H1 (cell line): ENCODE measurements at regions not wholly inside any gene's neighbourhood (a gene's known extent, or its start where the extent isn't known, plus 50 kb on each side); places are given as distances from the start of the nearest gene placed in this dataset.

Experiments used
- CTCF ChIA-PET: fragments of 300-600 bp; sonication (Branson Sonifier 250); formaldehyde crosslinking; loops from one replicate; lab custom pipeline; 2021; ENCODE audit not compliant: partially characterized antibody; lab: Charles Lee
- POLR2A ChIA-PET: fragments of 300-600 bp; sonication (Branson Sonifier 250); formaldehyde crosslinking; loops from one replicate; lab custom pipeline; 2021; ENCODE audit warnings: inconsistent platforms; ENCODE audit not compliant: partially characterized antibody; lab: Charles Lee
- DNase-seq, 2 experiments: peaks; one replicate each; pipeline versions ENCODE4 v3.0.0 to v3.0.0-alpha.2; 2010 to 2022; ENCODE audit warnings: low spot score in 2 of 2, low read depth in 1 of 2, mixed read lengths in 1 of 2
- FAIRE-seq: peaks from 2 replicates; lab custom pipeline; 2011; peaks lifted over from hg19 to GRCh38; lab: Jason Lieb, UNC
- H2AFZ ChIP-seq: 2 replicates; pipeline ENCODE4 v1.8.1; 2012; ENCODE audit warnings: low read length, inconsistent platforms
- H2AK5ac ChIP-seq: 2 replicates; pipeline ENCODE4 v1.6.1; 2013; ENCODE audit warnings: low read depth, low read length
- H2BK120ac ChIP-seq: replicated peaks from 2 replicates; pipeline ENCODE3; 2013; ENCODE audit warnings: low read depth, low read length, inconsistent platforms
- H2BK12ac ChIP-seq: 2 replicates; pipeline ENCODE4 v1.6.1; 2013; ENCODE audit warnings: low read depth, low read length
- H2BK15ac ChIP-seq: 2 replicates; pipeline ENCODE4 v1.6.1; 2013; ENCODE audit warnings: low read length
- H2BK20ac ChIP-seq: 2 replicates; pipeline ENCODE4 v1.6.1; 2013; ENCODE audit warnings: low read length
- H2BK5ac ChIP-seq: 2 replicates; pipeline ENCODE4 v1.6.1; 2013; ENCODE audit warnings: low read depth, low read length
- H3K14ac ChIP-seq: 2 replicates; pipeline ENCODE4 v1.6.1; 2013; ENCODE audit warnings: inconsistent platforms; ENCODE audit not compliant: insufficient read length
- H3K18ac ChIP-seq: 2 replicates; pipeline ENCODE4 v1.6.1; 2013; ENCODE audit warnings: low read length; ENCODE audit errors: extremely low read depth
- H3K23ac ChIP-seq: 2 replicates; pipeline ENCODE4 v1.6.1; 2013; ENCODE audit warnings: inconsistent platforms; ENCODE audit not compliant: insufficient read length
- H3K23me2 ChIP-seq: 2 replicates; pipeline ENCODE4 v1.6.1; 2013; ENCODE audit warnings: low read depth, low read length
- H3K27ac ChIP-seq: 2 replicates; pipeline ENCODE4 v1.6.1; 2011; ENCODE audit warnings: low read depth, low read length, inconsistent platforms
- H3K27me3 ChIP-seq, 4 experiments: replicated peaks in 1 of 4; 1 replicate in 1 of 4; 2 replicates in 3 of 4; pipeline versions ENCODE4 v1.6.1 to v1.8.1; 2011 to 2013; ENCODE audit warnings: low read length in 3 of 4, mild to moderate bottlenecking in 3 of 4, inconsistent platforms in 2 of 4, mixed read lengths in 2 of 4, moderate library complexity in 1 of 4; ENCODE audit not compliant: control insufficient read depth in 3 of 4, insufficient read depth in 3 of 4; ENCODE audit errors: extremely low read depth in 1 of 4
- H3K36me3 ChIP-seq, 4 experiments: 2 replicates each; pipeline versions ENCODE4 v1.6.1 to v1.8.1; 2011 to 2013; ENCODE audit warnings: mild to moderate bottlenecking in 4 of 4, low read length in 3 of 4, moderate library complexity in 2 of 4, control low read depth in 1 of 4, inconsistent platforms in 1 of 4; ENCODE audit not compliant: insufficient read depth in 4 of 4, control insufficient read depth in 2 of 4
- H3K4ac ChIP-seq: replicated peaks from 2 replicates; pipeline ENCODE3; 2013; ENCODE audit warnings: low read length, low read depth, mixed read lengths, inconsistent platforms; ENCODE audit not compliant: insufficient read length
- H3K4me1 ChIP-seq, 4 experiments: replicated peaks in 1 of 4; 1 replicate in 1 of 4; 2 replicates in 3 of 4; pipeline versions ENCODE4 v1.6.1 to v1.8.1; 2011 to 2013; ENCODE audit warnings: low read length in 3 of 4, inconsistent platforms in 2 of 4, mixed read lengths in 1 of 4; ENCODE audit not compliant: insufficient read depth in 4 of 4, control insufficient read depth in 3 of 4
- H3K4me2 ChIP-seq, 2 experiments: 2 replicates each; pipeline versions ENCODE4 v1.6.1 to v1.8.1; 2011 to 2013; ENCODE audit warnings: low read depth in 2 of 2, low read length in 2 of 2, control low read depth in 1 of 2, inconsistent platforms in 1 of 2, mild to moderate bottlenecking in 1 of 2; ENCODE audit not compliant: insufficient read depth in 1 of 2
- H3K4me3 ChIP-seq, 4 experiments: fragments of 200-600, 300-600 bp in 1 of 4; sonication (generic), shearing (Covaris generic), sonication (Bioruptor Twin) in 1 of 4; 2 replicates each; pipeline versions ENCODE4 v1.5.1 to v1.8.1; 2011 to 2016; ENCODE audit warnings: low read length in 4 of 4, low read depth in 3 of 4, control low read depth in 2 of 4, inconsistent platforms in 2 of 4, mild to moderate bottlenecking in 2 of 4, mixed read lengths in 1 of 4, moderate library complexity in 1 of 4; ENCODE audit not compliant: insufficient read depth in 2 of 4; ENCODE audit errors: extremely low read depth in 1 of 4
- H3K56ac ChIP-seq: replicated peaks from 2 replicates; pipeline ENCODE3; 2013; ENCODE audit warnings: low read depth, mild to moderate bottlenecking, mixed read lengths, low read length, inconsistent platforms; ENCODE audit not compliant: insufficient read length
- H3K79me1 ChIP-seq: 2 replicates; pipeline ENCODE4 v1.6.1; 2013; ENCODE audit warnings: low read depth, low read length, control low read depth
- H3K79me2 ChIP-seq, 2 experiments: 2 replicates each; pipeline versions ENCODE4 v1.6.1 to v1.8.1; 2012 to 2013; ENCODE audit warnings: low read length in 2 of 2, mild to moderate bottlenecking in 2 of 2, inconsistent platforms in 1 of 2; ENCODE audit not compliant: insufficient read depth in 2 of 2, control insufficient read depth in 1 of 2
- H3K9ac ChIP-seq, 4 experiments: replicated peaks in 1 of 4; 1 replicate in 1 of 4; 2 replicates in 3 of 4; pipeline versions ENCODE4 v1.6.1 to v1.8.1; 2011 to 2013; ENCODE audit warnings: low read depth in 3 of 4, low read length in 3 of 4, control low read depth in 2 of 4, mild to moderate bottlenecking in 2 of 4, moderate library complexity in 2 of 4, inconsistent platforms in 1 of 4; ENCODE audit errors: extremely low read depth in 1 of 4
- H3K9me3 ChIP-seq, 2 experiments: 2 replicates each; pipeline versions ENCODE4 v1.6.1 to v1.8.1; 2012 to 2013; ENCODE audit warnings: mild to moderate bottlenecking in 2 of 2, moderate library complexity in 2 of 2, control low read depth in 1 of 2, inconsistent platforms in 1 of 2, low read depth in 1 of 2, low read length in 1 of 2, mixed read lengths in 1 of 2; ENCODE audit not compliant: insufficient read depth in 2 of 2
- H4K20me1 ChIP-seq, 2 experiments: replicated peaks in 1 of 2; 2 replicates each; pipeline versions ENCODE3 to v1.8.1; 2011 to 2013; ENCODE audit warnings: inconsistent platforms in 2 of 2, low read length in 2 of 2, mild to moderate bottlenecking in 1 of 2; ENCODE audit not compliant: insufficient read depth in 2 of 2, control insufficient read depth in 1 of 2
- H4K5ac ChIP-seq: 2 replicates; pipeline ENCODE4 v1.6.1; 2013; ENCODE audit warnings: low read length, low read depth, mixed read lengths, inconsistent platforms; ENCODE audit not compliant: insufficient read length
- H4K8ac ChIP-seq: 2 replicates; pipeline ENCODE4 v1.8.0; 2013; ENCODE audit warnings: mild to moderate bottlenecking, moderate library complexity, low read length, inconsistent platforms; ENCODE audit not compliant: insufficient read depth; ENCODE audit errors: extremely low read depth
- H4K91ac ChIP-seq: replicated peaks from 2 replicates; pipeline ENCODE3; 2013; ENCODE audit warnings: low read length, mixed read lengths, inconsistent platforms; ENCODE audit not compliant: insufficient read length
- CREB1 ChIP-seq: IDR thresholded peaks from 2 replicates; pipeline ENCODE4 v1.6.1; 2012; ENCODE audit warnings: inconsistent platforms
- POLR2A ChIP-seq, 2 experiments: IDR thresholded peaks; 1 replicate in 1 of 2; 2 replicates in 1 of 2; pipeline ENCODE4 v1.6.1; 2011; ENCODE audit warnings: low read depth in 2 of 2, low read length in 2 of 2, mild to moderate bottlenecking in 2 of 2; ENCODE audit errors: control extremely low read depth in 1 of 2
- SIX5 ChIP-seq: IDR thresholded peaks from 2 replicates; pipeline ENCODE4 v1.6.1; 2011; ENCODE audit warnings: mild to moderate bottlenecking, low read depth, low read length
- WGBS, 2 experiments: shearing (Covaris generic) in 1 of 2; methylation state at CpG; one replicate each; pipeline versions ENCODE4 v1.1.6 to v1.1.7; 2013 to 2015; ENCODE audit warnings: low lambda C conversion rate in 2 of 2, mixed read lengths in 2 of 2, inconsistent platforms in 1 of 2, low coverage in 1 of 2, missing lambda C conversion rate in 1 of 2; ENCODE audit not compliant: insufficient replicate concordance in 2 of 2, insufficient coverage in 1 of 2, insufficient read length in 1 of 2; ENCODE audit errors: extremely low coverage in 1 of 2, missing lambda C conversion rate in 1 of 2; 5-methylcytosine and 5-hydroxymethylcytosine counted together
- TF ChIP-seq, protein P1 (sequence below): IDR thresholded peaks from 2 replicates; pipeline ENCODE4 v1.6.1; 2012; ENCODE audit warnings: inconsistent platforms

DNA sequence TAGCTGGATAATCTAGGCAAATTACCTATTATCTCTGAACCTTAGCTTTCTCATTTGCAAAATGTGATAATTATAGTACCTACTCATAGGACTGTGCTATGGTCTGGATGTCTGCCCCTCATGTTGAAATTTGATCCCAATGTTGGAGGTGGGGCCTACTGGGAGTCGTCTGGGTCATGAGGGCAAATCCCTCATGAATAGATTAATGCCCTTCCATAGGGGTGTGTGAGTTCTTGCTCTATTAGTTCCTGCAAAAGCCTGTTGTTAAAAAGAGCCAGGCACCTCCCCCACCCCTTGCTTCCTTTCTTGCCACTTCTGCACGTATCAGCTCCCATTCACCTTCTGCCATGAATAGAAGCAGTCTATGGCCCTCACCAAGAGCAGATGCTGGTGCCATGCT lies 73.9 kb downstream of the SERTM2 start:
- Histone ChIP-seq H3K4me1 (no peaks in the 10 kb centered on the region; a peak in 1 of 7 replicates), H3K79me1 (no peaks in the 10 kb centered on the region), H2BK5ac (no peak overlapping the region), H3K18ac (no peak overlapping the region), H3K9ac (no peak overlapping the region), H3K9me3 (no peaks in the 10 kb centered on the region), H2AFZ (no peak overlapping the region), H4K5ac (no peak overlapping the region), H2BK20ac (no peak overlapping the region), H4K91ac (no peak overlapping the region), H2BK120ac (no peak overlapping the region), H3K4ac (no peak overlapping the region), H3K56ac (no peak overlapping the region), H3K27me3 (no peaks in the 10 kb centered on the region), H3K27ac (no peak overlapping the region), H4K8ac (no peak overlapping the region), H2AK5ac (no peak overlapping the region), H2BK12ac (no peak overlapping the region), H3K23ac (no peak overlapping the region), H3K4me3 (no peak overlapping the region), H4K20me1 (no peaks in the 10 kb centered on the region), H3K4me2 (no peak overlapping the region), H3K79me2 (no peaks in the 10 kb centered on the region), H3K14ac (no peak overlapping the region), H2BK15ac (no peak overlapping the region), H3K23me2 (no peaks in the 10 kb centered on the region), H3K36me3 (no peaks in the 10 kb centered on the region)
- ChIA-PET CTCF (interaction anchor here (0.6 to 0.9 kb wide), 2 partner anchors 17 to 19 kb away, joined by 3 read pairs; no protein-coding TSS in a partner anchor), POLR2A (no interaction called here)
- DNase-seq (no peak), FAIRE-seq (no peak)
- TF ChIP-seq CREB1: no peak
- TF ChIP-seq POLR2A (IDR thresholded peaks at IDR 0.05; ENCODE audit: control extremely low read depth in 1 of 2, low read depth in 2 of 2, low read length in 2 of 2): no peak
- TF ChIP-seq SIX5: no peak
- TF ChIP-seq, protein P1, sequence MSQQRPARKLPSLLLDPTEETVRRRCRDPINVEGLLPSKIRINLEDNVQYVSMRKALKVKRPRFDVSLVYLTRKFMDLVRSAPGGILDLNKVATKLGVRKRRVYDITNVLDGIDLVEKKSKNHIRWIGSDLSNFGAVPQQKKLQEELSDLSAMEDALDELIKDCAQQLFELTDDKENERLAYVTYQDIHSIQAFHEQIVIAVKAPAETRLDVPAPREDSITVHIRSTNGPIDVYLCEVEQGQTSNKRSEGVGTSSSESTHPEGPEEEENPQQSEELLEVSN: no peak
- WGBS, 2 experiments: 36% methylated on average over 1 of the region's 2 CpGs; no CpG with 5 or more reads in 1 of the 2 experiments
